Endodermal cell (in vitro differentiated cells): ENCODE measurements at regions not wholly inside any gene's neighbourhood (a gene's known extent, or its start where the extent isn't known, plus 50 kb on each side); places are given as distances from the start of the nearest gene placed in this dataset.

Experiments used
- DNase-seq: peaks from one replicate; pipeline ENCODE4 v3.0.0-alpha.2; 2017
- H3K27ac ChIP-seq: 2 replicates; pipeline ENCODE4 v1.5.1; 2013; ENCODE audit warnings: mild to moderate bottlenecking, low read depth, low read length, moderate library complexity
- H3K27me3 ChIP-seq: 2 replicates; pipeline ENCODE4 v1.6.1; 2013; ENCODE audit warnings: mild to moderate bottlenecking, low read length, moderate library complexity; ENCODE audit not compliant: insufficient read depth, control insufficient read depth, poor library complexity, severe bottlenecking
- H3K36me3 ChIP-seq: 2 replicates; pipeline ENCODE4 v1.7.0; 2013; ENCODE audit warnings: mild to moderate bottlenecking, low read length, moderate library complexity; ENCODE audit not compliant: control insufficient read depth, insufficient read depth
- H3K4me1 ChIP-seq: one replicate; pipeline ENCODE4 v1.7.0; 2013; ENCODE audit warnings: low read length; ENCODE audit not compliant: control insufficient read depth, insufficient read depth
- H3K4me3 ChIP-seq: 2 replicates; pipeline ENCODE4 v1.5.1; 2013; ENCODE audit warnings: mild to moderate bottlenecking, low read length, moderate library complexity
- H3K9ac ChIP-seq: 2 replicates; pipeline ENCODE4 v1.6.1; 2013; ENCODE audit warnings: mild to moderate bottlenecking, low read length, moderate library complexity; ENCODE audit not compliant: poor library complexity, severe bottlenecking; ENCODE audit errors: extremely low read depth
- H3K9me3 ChIP-seq: 2 replicates; pipeline ENCODE4 v1.6.1; 2013; ENCODE audit warnings: mild to moderate bottlenecking, low read length, moderate library complexity; ENCODE audit not compliant: control insufficient read depth
- H3K27ac Mint-ChIP-seq: 2 replicates; pipeline ENCODE4 v1.8.0; 2020; ENCODE audit warnings: mixed read lengths
- H3K27me3 Mint-ChIP-seq: 2 replicates; pipeline ENCODE4 v1.8.0; 2021; ENCODE audit warnings: mild to moderate bottlenecking, mixed read lengths; ENCODE audit not compliant: insufficient read depth
- H3K36me3 Mint-ChIP-seq: 2 replicates; pipeline ENCODE4 v1.8.0; 2020; ENCODE audit warnings: low read depth, mixed read lengths
- H3K4me1 Mint-ChIP-seq: 2 replicates; pipeline ENCODE4 v1.8.0; 2020; ENCODE audit warnings: mixed read lengths
- H3K4me3 Mint-ChIP-seq: 2 replicates; pipeline ENCODE4 v1.8.0; 2020; ENCODE audit warnings: mild to moderate bottlenecking, moderate library complexity, mixed read lengths
- H3K9me3 Mint-ChIP-seq: 2 replicates; pipeline ENCODE4 v1.8.0; 2020; ENCODE audit warnings: mild to moderate bottlenecking, mixed read lengths
- WGBS, 2 experiments: methylation state at CpG; one replicate each; pipeline versions ENCODE4 v1.1.5 to v1.1.7; 2013; ENCODE audit warnings: missing lambda C conversion rate in 2 of 2, mixed read lengths in 1 of 2; ENCODE audit not compliant: insufficient coverage in 1 of 2, insufficient read length in 1 of 2; 5-methylcytosine and 5-hydroxymethylcytosine counted together
- TF ChIP-seq, protein P1 (sequence below): fragments of 200-600 bp; sonication (generic); conservative IDR thresholded peaks from 2 replicates; pipeline ENCODE4 v1.5.0; 2021; ENCODE audit warnings: antibody characterized with exemption, mild to moderate bottlenecking

DNA sequence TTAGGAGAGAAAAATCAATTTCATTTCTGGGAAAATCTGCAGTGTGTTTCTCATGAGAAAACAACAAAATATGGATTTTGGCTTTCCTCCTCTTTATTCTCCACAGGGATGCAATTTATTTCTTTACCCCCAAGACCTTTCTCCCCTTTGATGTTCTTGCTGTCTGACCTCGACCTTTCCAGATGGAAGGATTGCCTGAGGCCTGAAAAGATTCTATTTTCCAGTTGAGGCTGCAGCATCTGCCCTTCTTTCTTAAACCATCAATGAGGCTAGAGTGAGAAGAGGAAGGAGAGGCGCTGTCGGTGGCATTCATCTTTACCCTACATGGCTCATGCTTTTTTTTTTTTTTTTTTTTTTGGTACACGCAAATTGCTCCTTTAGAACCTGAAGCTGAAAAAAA, 344.2 kb upstream of the BTBD3 start:
- H3K27ac ChIP-seq: no peak overlapping the region
- 68 to 83% methylated on average over 1 of the region's 4 CpGs for WGBS, 2 experiments
- no peak overlapping the region for H3K27ac Mint-ChIP-seq
- H3K9me3 ChIP-seq: no peaks in the 10 kb centered on the region
- no peaks in the 10 kb centered on the region for H3K27me3 ChIP-seq
- no peaks in the 10 kb centered on the region for H3K27me3 Mint-ChIP-seq
- DNase-seq: no peak
- no peaks in the 10 kb centered on the region for H3K4me1 Mint-ChIP-seq
- H3K4me3 Mint-ChIP-seq: no peak overlapping the region
- H3K9ac ChIP-seq: no peak overlapping the region
- H3K9me3 Mint-ChIP-seq: no peaks in the 10 kb centered on the region
- H3K4me1 ChIP-seq: no peaks in the 10 kb centered on the region
- H3K36me3 ChIP-seq: no peaks in the 10 kb centered on the region
- TF ChIP-seq, protein P1, sequence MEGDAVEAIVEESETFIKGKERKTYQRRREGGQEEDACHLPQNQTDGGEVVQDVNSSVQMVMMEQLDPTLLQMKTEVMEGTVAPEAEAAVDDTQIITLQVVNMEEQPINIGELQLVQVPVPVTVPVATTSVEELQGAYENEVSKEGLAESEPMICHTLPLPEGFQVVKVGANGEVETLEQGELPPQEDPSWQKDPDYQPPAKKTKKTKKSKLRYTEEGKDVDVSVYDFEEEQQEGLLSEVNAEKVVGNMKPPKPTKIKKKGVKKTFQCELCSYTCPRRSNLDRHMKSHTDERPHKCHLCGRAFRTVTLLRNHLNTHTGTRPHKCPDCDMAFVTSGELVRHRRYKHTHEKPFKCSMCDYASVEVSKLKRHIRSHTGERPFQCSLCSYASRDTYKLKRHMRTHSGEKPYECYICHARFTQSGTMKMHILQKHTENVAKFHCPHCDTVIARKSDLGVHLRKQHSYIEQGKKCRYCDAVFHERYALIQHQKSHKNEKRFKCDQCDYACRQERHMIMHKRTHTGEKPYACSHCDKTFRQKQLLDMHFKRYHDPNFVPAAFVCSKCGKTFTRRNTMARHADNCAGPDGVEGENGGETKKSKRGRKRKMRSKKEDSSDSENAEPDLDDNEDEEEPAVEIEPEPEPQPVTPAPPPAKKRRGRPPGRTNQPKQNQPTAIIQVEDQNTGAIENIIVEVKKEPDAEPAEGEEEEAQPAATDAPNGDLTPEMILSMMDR: no peak
- no peak overlapping the region for H3K4me3 ChIP-seq
- H3K36me3 Mint-ChIP-seq: no peaks in the 10 kb centered on the region

GRCh38 chr20:11581271-11581670, 336.4 kb upstream of the BTBD3 start:
- no peak for DNase-seq
- Histone ChIP-seq H3K36me3 (no peaks in the 10 kb centered on the region), H3K4me3 (no peak overlapping the region), H3K27ac (no peak overlapping the region), H3K9me3 (no peaks in the 10 kb centered on the region), H3K27me3 (no peaks in the 10 kb centered on the region), H3K9ac (no peak overlapping the region), H3K4me1 (no peaks in the 10 kb centered on the region)
- no peaks in the 10 kb centered on the region for H3K27me3 Mint-ChIP-seq
- no peak overlapping the region for H3K4me3 Mint-ChIP-seq
- H3K4me1 Mint-ChIP-seq: no peaks in the 10 kb centered on the region
- H3K36me3 Mint-ChIP-seq: no peaks in the 10 kb centered on the region
- TF ChIP-seq, protein P1: no peak
- H3K27ac Mint-ChIP-seq: no peak overlapping the region
- no peaks in the 10 kb centered on the region for H3K9me3 Mint-ChIP-seq
- WGBS, 2 experiments: 84 to 90% methylated on average over 1 of the region's 2 CpGs

DNA sequence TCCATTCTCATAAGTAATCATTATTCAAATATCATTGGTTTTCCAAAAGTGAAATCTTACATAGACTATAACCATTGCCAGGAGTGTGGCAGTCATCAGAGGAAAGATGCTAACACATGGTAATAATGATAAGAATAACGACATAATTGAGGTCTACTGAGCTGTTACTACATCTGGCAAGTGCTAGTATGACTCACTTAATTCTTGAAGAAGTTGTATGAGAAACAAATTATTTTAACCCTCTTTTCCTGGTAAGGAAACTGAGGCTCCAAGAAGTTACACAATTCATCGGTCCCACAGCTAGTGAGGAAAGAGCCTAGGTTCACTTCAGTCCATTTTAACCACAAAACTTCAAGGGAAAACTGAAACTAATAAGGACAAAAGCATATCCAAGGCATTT, 335.6 kb upstream of the BTBD3 start:
- no peaks in the 10 kb centered on the region for H3K27me3 Mint-ChIP-seq
- H3K36me3 ChIP-seq: no peaks in the 10 kb centered on the region
- no peaks in the 10 kb centered on the region for H3K36me3 Mint-ChIP-seq
- H3K4me1 ChIP-seq: no peaks in the 10 kb centered on the region
- TF ChIP-seq, protein P1: no peak
- WGBS, 2 experiments: 83 to 95% methylated on average over 1 to 2 of the region's 2 CpGs
- H3K9me3 Mint-ChIP-seq: no peaks in the 10 kb centered on the region
- no peak overlapping the region for H3K9ac ChIP-seq
- H3K4me1 Mint-ChIP-seq: no peaks in the 10 kb centered on the region
- H3K27ac ChIP-seq: no peak overlapping the region
- no peaks in the 10 kb centered on the region for H3K9me3 ChIP-seq
- H3K27ac Mint-ChIP-seq: no peak overlapping the region
- H3K4me3 ChIP-seq: no peak overlapping the region
- no peaks in the 10 kb centered on the region for H3K27me3 ChIP-seq
- H3K4me3 Mint-ChIP-seq: no peak overlapping the region
- no peak for DNase-seq
